ENCODE measurements at regions not wholly inside any gene's neighbourhood (a gene's known extent, or its start where the extent isn't known, plus 50 kb on each side); places are given as distances from the start of the nearest gene placed in this dataset.

DNA sequence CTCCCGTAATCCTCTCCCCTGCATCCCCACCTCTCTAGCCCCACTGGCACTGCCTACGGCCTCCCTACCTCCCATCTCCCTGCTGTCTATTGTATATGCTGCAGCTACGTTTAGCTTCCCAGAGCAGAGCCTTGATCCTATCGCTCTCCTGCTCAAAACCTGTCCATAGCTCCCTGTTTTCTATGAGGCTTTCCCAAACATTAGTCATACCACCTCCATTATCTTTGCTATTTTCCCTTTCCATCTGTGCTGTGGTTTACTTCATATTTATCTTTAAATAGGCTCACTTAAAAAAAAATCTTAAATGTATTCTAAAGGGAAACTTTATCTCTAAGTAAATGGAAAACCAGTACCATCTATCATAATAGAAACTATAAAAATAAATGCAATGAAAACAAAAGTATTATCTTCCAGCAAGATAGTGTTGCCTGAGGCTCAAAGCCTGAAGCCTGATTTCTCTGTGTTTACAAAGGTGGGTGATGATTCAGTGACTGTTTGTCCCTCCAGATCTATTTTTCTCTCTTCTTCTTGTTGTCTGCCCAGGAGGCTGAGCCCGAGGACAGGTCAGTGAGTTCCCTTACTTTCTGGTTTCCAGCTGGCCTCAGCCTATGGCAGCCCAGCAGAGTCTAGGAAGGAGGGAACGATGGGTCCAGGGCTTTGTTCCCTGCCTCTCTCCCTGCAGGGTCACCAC, 397.1 kb upstream of the CFAP20DC start:
- 63 to 70% methylated on average over 6 of the region's 6 CpGs for WGBS, 2 donors
- no peaks in the 10 kb centered on the region for H3K27me3 ChIP-seq
- no peaks in the 10 kb centered on the region for H3K4me1 ChIP-seq
- H3K27ac ChIP-seq: no peak overlapping the region
- H3K36me3 ChIP-seq: no peaks in the 10 kb centered on the region
- TF ChIP-seq EP300 (IDR thresholded peaks at IDR 0.05) (no peak), POLR2A (IDR thresholded peaks at IDR 0.05) (no peak), CTCF (IDR thresholded peaks at IDR 0.05) (no peak)
- no peak overlapping the region for H3K4me3 ChIP-seq
- H3K9me3 ChIP-seq: no peaks in the 10 kb centered on the region
- no peak for DNase-seq (ENCODE audit: low spot score in 2 of 2)

DNA sequence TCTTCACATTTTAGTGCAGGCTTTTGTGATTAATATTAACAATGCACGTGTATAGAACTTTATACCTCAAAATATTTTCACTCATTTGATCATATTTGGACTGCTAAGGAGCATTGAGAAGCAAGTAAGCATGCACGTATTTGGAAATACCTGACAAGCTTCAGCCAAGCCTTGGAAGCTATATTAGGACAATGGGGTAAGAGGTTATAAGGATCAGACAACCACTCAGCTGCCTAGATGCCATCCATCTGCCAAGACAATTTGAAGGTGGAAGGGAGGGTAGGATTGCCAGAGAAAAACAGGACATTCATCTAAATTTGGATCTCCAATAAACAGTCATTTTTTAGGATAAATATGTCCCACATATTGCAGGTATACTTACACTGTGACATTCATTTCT, 394.9 kb upstream of the CFAP20DC start:
- no peak for DNase-seq (ENCODE audit: low spot score in 2 of 2)
- Histone ChIP-seq H3K4me3 (no peak overlapping the region), H3K27me3 (no peaks in the 10 kb centered on the region), H3K27ac (no peak overlapping the region), H3K4me1 (no peaks in the 10 kb centered on the region), H3K36me3 (no peaks in the 10 kb centered on the region), H3K9me3 (no peaks in the 10 kb centered on the region)
- no peak for TF ChIP-seq EP300 (IDR thresholded peaks at IDR 0.05)
- no peak for TF ChIP-seq CTCF (IDR thresholded peaks at IDR 0.05)
- no peak for TF ChIP-seq POLR2A (IDR thresholded peaks at IDR 0.05)
- 81 to 87% methylated on average over 2 of the region's 2 CpGs for WGBS, 2 donors

GRCh38 chr3:59444294-59444671, 394.5 kb upstream of the CFAP20DC start:
- no peaks in the 10 kb centered on the region for H3K36me3 ChIP-seq
- no peak for DNase-seq (ENCODE audit: low spot score in 2 of 2)
- WGBS, 2 donors: 59 to 64% methylated on average over 1 of the region's 1 CpG
- H3K27ac ChIP-seq: no peak overlapping the region
- no peak overlapping the region for H3K4me3 ChIP-seq
- no peaks in the 10 kb centered on the region for H3K4me1 ChIP-seq
- H3K27me3 ChIP-seq: no peaks in the 10 kb centered on the region
- no peaks in the 10 kb centered on the region for H3K9me3 ChIP-seq
- TF ChIP-seq EP300 (IDR thresholded peaks at IDR 0.05) (no peak), CTCF (IDR thresholded peaks at IDR 0.05) (no peak), POLR2A (IDR thresholded peaks at IDR 0.05) (no peak)

GRCh38 chr3:59443618-59444293, 393.9 kb upstream of the CFAP20DC start:
- Histone ChIP-seq H3K9me3 (no peaks in the 10 kb centered on the region), H3K36me3 (no peaks in the 10 kb centered on the region), H3K27me3 (no peaks in the 10 kb centered on the region), H3K4me1 (no peaks in the 10 kb centered on the region), H3K27ac (no peak overlapping the region), H3K4me3 (no peak overlapping the region)
- TF ChIP-seq CTCF (IDR thresholded peaks at IDR 0.05) (no peak), POLR2A (IDR thresholded peaks at IDR 0.05) (no peak), EP300 (IDR thresholded peaks at IDR 0.05) (no peak)
- 82% methylated on average over 6 of the region's 6 CpGs for WGBS, 2 donors
- DNase-seq (ENCODE audit: low spot score in 2 of 2): no peak

DNA sequence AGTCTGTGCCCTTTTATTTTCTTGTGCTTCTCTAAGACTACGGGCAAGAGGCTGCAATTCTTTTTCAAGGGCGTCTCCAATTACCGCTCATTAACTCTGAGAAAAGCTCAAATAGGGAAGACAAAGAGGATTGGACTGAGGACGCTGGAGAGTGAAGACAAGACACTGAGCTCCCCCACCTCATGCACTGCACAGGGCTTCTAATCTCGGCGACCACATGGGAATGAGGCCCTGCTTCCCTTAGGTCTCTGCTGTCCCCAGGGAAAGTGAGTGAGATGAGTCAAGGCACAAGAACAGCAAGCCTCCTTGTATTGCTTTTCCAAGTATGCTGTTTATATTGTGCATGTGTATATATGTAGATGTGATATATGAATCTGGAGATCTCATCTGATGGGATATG, 392.2 kb upstream of the CFAP20DC start:
- H3K4me1 ChIP-seq: no peaks in the 10 kb centered on the region
- H3K36me3 ChIP-seq: no peaks in the 10 kb centered on the region
- DNase-seq (ENCODE audit: low spot score in 2 of 2): no peak
- TF ChIP-seq CTCF (IDR thresholded peaks at IDR 0.05) (no peak), EP300 (IDR thresholded peaks at IDR 0.05) (no peak), POLR2A (IDR thresholded peaks at IDR 0.05) (no peak)
- H3K27me3 ChIP-seq: no peaks in the 10 kb centered on the region
- WGBS, 2 donors: 49 to 65% methylated on average over 6 of the region's 6 CpGs
- no peak overlapping the region for H3K27ac ChIP-seq
- no peak overlapping the region for H3K4me3 ChIP-seq
- H3K9me3 ChIP-seq: no peaks in the 10 kb centered on the region
